ENCODE measurements at regions not wholly inside any gene's neighbourhood (a gene's known extent, or its start where the extent isn't known, plus 50 kb on each side); places are given as distances from the start of the nearest gene placed in this dataset.

- H3K4me1 ChIP-seq (ENCODE audit: control insufficient read depth, insufficient read depth, low read length): no peaks in the 10 kb centered on the region
- no peaks in the 10 kb centered on the region for H3K9me3 ChIP-seq (ENCODE audit: control insufficient read depth, insufficient read depth, low read depth, low read length)
- CTCF ChIA-PET: no interaction called here
- H3K36me3 ChIP-seq (ENCODE audit: control insufficient read depth in 2 of 2, insufficient read depth in 1 of 2, low read length in 2 of 2): no peaks in the 10 kb centered on the region
- H3K4me3 ChIP-seq (ENCODE audit: low read depth, low read length): no peak overlapping the region
- POLR2A ChIA-PET: no interaction called here
- TF ChIP-seq HOXA7 (CRISPR knock-in tag; IDR thresholded peaks at IDR 0.05; ENCODE audit: borderline replicate concordance): no peak
- TF ChIP-seq ZBTB7A (tag by site-specific recombination; IDR thresholded peaks at IDR 0.05; ENCODE audit: low read depth): no peak
- no peak for TF ChIP-seq RBAK (tag by site-specific recombination; IDR thresholded peaks at IDR 0.05)
- TF ChIP-seq GLI2 (tag by site-specific recombination; IDR thresholded peaks at IDR 0.05; ENCODE audit: borderline replicate concordance, low read depth): no peak
- no peak for TF ChIP-seq ZNF623 (tag by site-specific recombination; IDR thresholded peaks at IDR 0.05)
- no peak for TF ChIP-seq ZNF791 (tag by site-specific recombination; IDR thresholded peaks at IDR 0.05)
- no peak overlapping the region for H3K27ac ChIP-seq (ENCODE audit: extremely low read depth, low read depth, low read length)
These were observed 206.3 kb downstream of the MDFIC start for GRCh38 chr7:115128154-115128553.

GRCh38 chr7:115127399-115128021 lies 205.6 kb downstream of the MDFIC start:
- POLR2A ChIA-PET: no interaction called here
- TF ChIP-seq ZNF175 (tag by site-specific recombination; IDR thresholded peaks at IDR 0.05) (no peak), ZNF792 (tag by site-specific recombination; IDR thresholded peaks at IDR 0.05) (no peak), ZBTB48 (tag by site-specific recombination; IDR thresholded peaks at IDR 0.05) (no peak), ZNF433 (tag by site-specific recombination; IDR thresholded peaks at IDR 0.05; ENCODE audit: low read depth) (no peak), ZNF791 (tag by site-specific recombination; IDR thresholded peaks at IDR 0.05) (no peak), ZNF248 (tag by site-specific recombination; IDR thresholded peaks at IDR 0.05) (no peak), ZNF404 (tag by site-specific recombination; IDR thresholded peaks at IDR 0.05) (no peak), KLF17 (tag by site-specific recombination; IDR thresholded peaks at IDR 0.05) (no peak), REPIN1 (tag by site-specific recombination; IDR thresholded peaks at IDR 0.05; ENCODE audit: low read depth) (no peak), ZNF391 (tag by site-specific recombination; IDR thresholded peaks at IDR 0.05; ENCODE audit: borderline replicate concordance, low read depth) (no peak), KLF7 (tag by site-specific recombination; IDR thresholded peaks at IDR 0.05; ENCODE audit: borderline replicate concordance) (no peak), BCL6B (tag by site-specific recombination; IDR thresholded peaks at IDR 0.05) (no peak), ZNF514 (tag by site-specific recombination; IDR thresholded peaks at IDR 0.05) (no peak), ZNF37A (tag by site-specific recombination; IDR thresholded peaks at IDR 0.05) (no peak), ZIC2 (tag by site-specific recombination; IDR thresholded peaks at IDR 0.05) (no peak), PRDM1 (tag by site-specific recombination; IDR thresholded peaks at IDR 0.05) (no peak), ZNF521 (tag by site-specific recombination; IDR thresholded peaks at IDR 0.05) (no peak), ZNF639 (tag by site-specific recombination; IDR thresholded peaks at IDR 0.05) (no peak), KLF1 (tag by site-specific recombination; IDR thresholded peaks at IDR 0.05) (no peak)
- Histone ChIP-seq H3K36me3 (ENCODE audit: control insufficient read depth in 2 of 2, insufficient read depth in 1 of 2, low read length in 2 of 2) (no peaks in the 10 kb centered on the region), H3K27ac (ENCODE audit: extremely low read depth, low read depth, low read length) (no peak overlapping the region), H3K4me3 (ENCODE audit: low read depth, low read length) (no peak overlapping the region), H3K9me3 (ENCODE audit: control insufficient read depth, insufficient read depth, low read depth, low read length) (no peaks in the 10 kb centered on the region), H3K4me1 (ENCODE audit: control insufficient read depth, insufficient read depth, low read length) (no peaks in the 10 kb centered on the region)
- CTCF ChIA-PET: no interaction called here
